Vagina (tissue), 2 donors: ENCODE measurements at regions not wholly inside any gene's neighbourhood (a gene's known extent, or its start where the extent isn't known, plus 50 kb on each side); places are given as distances from the start of the nearest gene placed in this dataset.
"Not testable (repeated sequence)": the region's sequence is repeated elsewhere in the genome, so short reads cannot be mapped to it uniquely, and the experiment has no call there.

ENCODE experiments used
- DNase-seq, 2 donors: peaks; one replicate each; pipeline ENCODE4 v3.0.0-alpha.2; 2017; ENCODE audit errors: extremely low spot score in 2 of 2
- H3K27ac ChIP-seq: fragments of 200-600 bp; sonication (generic); one replicate; pipeline ENCODE4 v1.5.1; 2019
- H3K27me3 ChIP-seq: fragments of 200-600 bp; sonication (generic); one replicate; pipeline ENCODE4 v1.5.1; 2019
- H3K36me3 ChIP-seq, 2 donors: fragments of 200-600 bp; sonication (generic); one replicate each; pipeline ENCODE4 v1.5.1; 2017 to 2019
- H3K4me1 ChIP-seq: fragments of 200-600 bp; sonication (generic); one replicate; pipeline ENCODE4 v1.5.1; 2019
- H3K4me3 ChIP-seq, 2 donors: fragments of 200-600 bp; sonication (generic); 1 replicate in 1 of 2; 2 replicates in 1 of 2; pipeline ENCODE4 v1.5.1; 2016 to 2019
- H3K9me3 ChIP-seq: fragments of 200-600 bp; sonication (generic); one replicate; pipeline ENCODE4 v1.5.1; 2019
- CTCF ChIP-seq, 3 experiments: fragments of 450-650 bp in 2 of 3; fragments of 200-600 bp in 1 of 3; sonication (generic) in 1 of 3; IDR thresholded peaks; one replicate each; pipeline ENCODE4 v1.5.1; 2017 to 2019; ENCODE audit warnings: antibody characterized with exemption in 3 of 3, mild to moderate bottlenecking in 2 of 3, moderate library complexity in 2 of 3
- POLR2A ChIP-seq, 2 donors: fragments of 450-650 bp; IDR thresholded peaks; one replicate each; pipeline ENCODE4 v1.6.1; 2017; ENCODE audit warnings: antibody characterized with exemption in 2 of 2, mild to moderate bottlenecking in 2 of 2, moderate library complexity in 2 of 2
- POLR2AphosphoS5 ChIP-seq, 2 donors: sonication (generic); formaldehyde crosslinking; IDR thresholded peaks; one replicate each; pipeline ENCODE4 v1.9.0; 2017; ENCODE audit warnings: antibody characterized with exemption in 2 of 2, mild to moderate bottlenecking in 2 of 2, low read depth in 1 of 2; ENCODE audit not compliant: insufficient read depth in 1 of 2
- intact Hi-C: fragments of 100-400 bp; cut with DNase I; formaldehyde crosslinking; loops from one replicate; pipeline ENCODE4 v1.15.1; 2023

GRCh38 chr9:78405461-78405860, 108.5 kb downstream of the PSAT1 start:
- no peak overlapping the region for H3K27ac ChIP-seq
- no peaks in the 10 kb centered on the region for H3K9me3 ChIP-seq
- intact Hi-C loops: no loop called here
- TF ChIP-seq POLR2A (IDR thresholded peaks at IDR 0.05) (no peak), POLR2AphosphoS5 (IDR thresholded peaks at IDR 0.05; ENCODE audit: insufficient read depth in 1 of 2, low read depth in 1 of 2) (no peak), CTCF (IDR thresholded peaks at IDR 0.05) (no peak)
- no peak for DNase-seq
- no peaks in the 10 kb centered on the region for H3K27me3 ChIP-seq
- H3K4me1 ChIP-seq: no peaks in the 10 kb centered on the region
- no peaks in the 10 kb centered on the region for H3K36me3 ChIP-seq
- no peak overlapping the region for H3K4me3 ChIP-seq

DNA sequence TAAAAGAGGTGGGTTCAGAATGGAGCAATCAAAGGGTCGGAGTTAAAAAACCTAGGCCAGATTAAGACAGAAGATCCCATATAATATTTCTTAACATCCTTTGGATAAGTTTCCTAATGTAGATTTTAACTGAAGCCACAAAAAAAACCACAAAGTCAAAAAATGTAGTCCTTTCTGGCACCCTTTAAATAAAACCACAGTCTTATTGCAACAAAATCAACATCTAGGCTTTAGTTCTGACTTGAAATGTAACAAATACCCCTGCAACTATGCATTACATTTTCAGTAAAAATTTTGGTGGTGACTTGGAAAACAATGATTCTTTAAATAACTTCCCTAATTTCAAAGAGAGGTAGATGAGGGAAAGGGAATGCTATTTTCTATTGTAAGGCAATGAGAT, 109.2 kb downstream of the PSAT1 start:
- DNase-seq: no peak
- Histone ChIP-seq H3K36me3 (no peaks in the 10 kb centered on the region), H3K4me1 (no peaks in the 10 kb centered on the region), H3K4me3 (no peak overlapping the region), H3K27me3 (no peaks in the 10 kb centered on the region), H3K9me3 (no peaks in the 10 kb centered on the region), H3K27ac (no peak overlapping the region)
- TF ChIP-seq POLR2AphosphoS5 (IDR thresholded peaks at IDR 0.05; ENCODE audit: insufficient read depth in 1 of 2, low read depth in 1 of 2): no peak
- no peak for TF ChIP-seq POLR2A (IDR thresholded peaks at IDR 0.05)
- no peak for TF ChIP-seq CTCF (IDR thresholded peaks at IDR 0.05)
- intact Hi-C loops: no loop called here

DNA sequence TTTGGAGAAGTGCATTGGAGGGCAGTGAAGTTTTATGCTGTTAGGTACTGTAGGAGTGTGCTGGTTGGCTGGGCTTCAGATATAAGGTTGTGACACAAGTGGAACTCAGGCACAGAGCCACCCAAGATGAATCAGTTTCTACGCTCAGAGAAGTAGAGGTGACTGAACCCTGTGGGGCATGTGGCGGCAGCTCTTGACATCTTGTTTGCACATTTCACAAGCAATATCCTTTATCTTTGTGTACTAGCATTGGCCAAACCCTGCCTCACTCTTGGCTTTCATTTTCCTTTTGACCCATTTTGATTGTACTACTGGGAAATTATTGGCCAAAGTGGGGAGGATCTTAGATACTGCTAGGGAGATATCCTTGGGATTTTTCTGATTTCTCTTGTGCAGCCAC, 110.0 kb downstream of the PSAT1 start:
- no peak for DNase-seq
- no peaks in the 10 kb centered on the region for H3K36me3 ChIP-seq
- no peaks in the 10 kb centered on the region for H3K27me3 ChIP-seq
- H3K4me3 ChIP-seq: no peak overlapping the region
- no peaks in the 10 kb centered on the region for H3K9me3 ChIP-seq
- intact Hi-C loops: no loop called here
- TF ChIP-seq POLR2AphosphoS5 (IDR thresholded peaks at IDR 0.05; ENCODE audit: insufficient read depth in 1 of 2, low read depth in 1 of 2): no peak
- TF ChIP-seq POLR2A (IDR thresholded peaks at IDR 0.05): no peak
- TF ChIP-seq CTCF (IDR thresholded peaks at IDR 0.05): no peak
- H3K4me1 ChIP-seq: no peaks in the 10 kb centered on the region
- no peak overlapping the region for H3K27ac ChIP-seq

- Histone ChIP-seq H3K4me3 (no peak overlapping the region), H3K4me1 (no peaks in the 10 kb centered on the region), H3K27me3 (no peaks in the 10 kb centered on the region), H3K9me3 (no peaks in the 10 kb centered on the region), H3K36me3 (no peaks in the 10 kb centered on the region), H3K27ac (no peak overlapping the region)
- TF ChIP-seq POLR2A (IDR thresholded peaks at IDR 0.05) (no peak), CTCF (IDR thresholded peaks at IDR 0.05) (no peak), POLR2AphosphoS5 (IDR thresholded peaks at IDR 0.05; ENCODE audit: insufficient read depth in 1 of 2, low read depth in 1 of 2) (no peak)
- no peak for DNase-seq
- intact Hi-C loops: no loop called here
Observed at GRCh38 chr9:78407636-78408312, 110.8 kb downstream of the PSAT1 start.

DNA sequence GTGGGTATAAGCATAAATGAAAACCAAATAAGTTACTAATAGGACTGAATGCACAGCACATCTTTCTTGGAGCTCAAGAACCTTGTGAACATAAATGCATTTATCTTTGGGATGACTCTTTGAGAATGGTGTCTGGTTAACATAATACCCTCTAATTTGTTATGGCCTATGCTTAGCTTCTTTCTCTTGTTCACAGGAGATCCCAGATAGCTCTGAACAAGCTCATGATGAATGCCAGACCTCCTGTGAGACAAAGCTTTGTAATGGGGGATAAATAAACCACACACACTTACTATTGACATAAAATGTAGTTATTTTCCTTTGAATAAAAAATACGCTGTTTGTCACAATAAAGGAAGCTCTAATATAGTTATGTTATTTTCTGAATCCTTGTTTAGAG, 111.5 kb downstream of the PSAT1 start:
- no peak for TF ChIP-seq POLR2A (IDR thresholded peaks at IDR 0.05)
- no peak for TF ChIP-seq POLR2AphosphoS5 (IDR thresholded peaks at IDR 0.05; ENCODE audit: insufficient read depth in 1 of 2, low read depth in 1 of 2)
- TF ChIP-seq CTCF (IDR thresholded peaks at IDR 0.05): no peak
- H3K36me3 ChIP-seq: no peaks in the 10 kb centered on the region
- no peak overlapping the region for H3K4me3 ChIP-seq
- no peak for DNase-seq
- H3K4me1 ChIP-seq: no peaks in the 10 kb centered on the region
- H3K9me3 ChIP-seq: no peaks in the 10 kb centered on the region
- intact Hi-C loops: no loop called here
- no peak overlapping the region for H3K27ac ChIP-seq
- no peaks in the 10 kb centered on the region for H3K27me3 ChIP-seq

GRCh38 chr9:78409928-78410510, 113.1 kb downstream of the PSAT1 start:
- H3K4me3 ChIP-seq, H3K27ac ChIP-seq, H3K4me1 ChIP-seq, H3K9me3 ChIP-seq, DNase-seq, H3K36me3 ChIP-seq, intact Hi-C loops, H3K27me3 ChIP-seq: not testable (repeated sequence)
